ENCODE measurements at regions not wholly inside any gene's neighbourhood (a gene's known extent, or its start where the extent isn't known, plus 50 kb on each side); places are given as distances from the start of the nearest gene placed in this dataset.

- Histone ChIP-seq H3K4me2 (ENCODE audit: insufficient read depth, low read length) (no peak overlapping the region), H3K36me3 (ENCODE audit: insufficient read depth, low read length) (no peaks in the 10 kb centered on the region), H3K4me3 (ENCODE audit: low read depth in 1 of 2, low read length in 2 of 2) (no peak overlapping the region), H3K9me3 (ENCODE audit: insufficient read depth, low read length, severe bottlenecking) (no peaks in the 10 kb centered on the region), H3K27me3 (ENCODE audit: insufficient read depth, low read length, poor library complexity) (no peaks in the 10 kb centered on the region), H3K27ac (ENCODE audit: low read length) (no peak overlapping the region), H3K4me1 (ENCODE audit: insufficient read depth, low read length) (no peaks in the 10 kb centered on the region), H2AFZ (ENCODE audit: low read depth, low read length) (no peak overlapping the region), H4K20me1 (ENCODE audit: insufficient read depth, low read length) (no peaks in the 10 kb centered on the region), H3K79me2 (ENCODE audit: insufficient read depth, low read length) (no peaks in the 10 kb centered on the region), H3K9ac (ENCODE audit: low read depth, low read length) (no peak overlapping the region)
- ATAC-seq (ENCODE audit: insufficient read depth, low read depth) = no peak
- no peak for DNase-seq
- no peak for TF ChIP-seq EZH2 (IDR thresholded peaks at IDR 0.05; ENCODE audit: borderline replicate concordance, low read depth, low read length, severe bottlenecking)
- TF ChIP-seq CTCF (IDR thresholded peaks at IDR 0.05; ENCODE audit: borderline replicate concordance, extremely low read depth, low read length, poor library complexity, severe bottlenecking) = no peak
These were observed 417.9 kb downstream of the SLCO4C1 start for GRCh38 chr5:101878190-101878589.

GRCh38 chr5:101877451-101877850, 418.6 kb downstream of the SLCO4C1 start:
- Histone ChIP-seq H3K27ac (ENCODE audit: low read length) (no peak overlapping the region), H3K79me2 (ENCODE audit: insufficient read depth, low read length) (no peaks in the 10 kb centered on the region), H3K4me3 (ENCODE audit: low read depth in 1 of 2, low read length in 2 of 2) (no peak overlapping the region), H3K4me2 (ENCODE audit: insufficient read depth, low read length) (no peak overlapping the region), H4K20me1 (ENCODE audit: insufficient read depth, low read length) (no peaks in the 10 kb centered on the region), H3K9me3 (ENCODE audit: insufficient read depth, low read length, severe bottlenecking) (no peaks in the 10 kb centered on the region), H3K4me1 (ENCODE audit: insufficient read depth, low read length) (no peaks in the 10 kb centered on the region), H3K9ac (ENCODE audit: low read depth, low read length) (no peak overlapping the region), H3K27me3 (ENCODE audit: insufficient read depth, low read length, poor library complexity) (no peaks in the 10 kb centered on the region), H2AFZ (ENCODE audit: low read depth, low read length) (no peak overlapping the region), H3K36me3 (ENCODE audit: insufficient read depth, low read length) (no peaks in the 10 kb centered on the region)
- DNase-seq (no peak), ATAC-seq (ENCODE audit: insufficient read depth, low read depth) (no peak)
- TF ChIP-seq CTCF (IDR thresholded peaks at IDR 0.05; ENCODE audit: borderline replicate concordance, extremely low read depth, low read length, poor library complexity, severe bottlenecking) (no peak), EZH2 (IDR thresholded peaks at IDR 0.05; ENCODE audit: borderline replicate concordance, low read depth, low read length, severe bottlenecking) (no peak)

GRCh38 chr5:101866473-101866872, 429.6 kb downstream of the SLCO4C1 start:
- TF ChIP-seq CTCF (IDR thresholded peaks at IDR 0.05; ENCODE audit: borderline replicate concordance, extremely low read depth, low read length, poor library complexity, severe bottlenecking) = no peak
- no peak for TF ChIP-seq EZH2 (IDR thresholded peaks at IDR 0.05; ENCODE audit: borderline replicate concordance, low read depth, low read length, severe bottlenecking)

GRCh38 chr5:101860563-101860962, 435.5 kb downstream of the SLCO4C1 start:
- H4K20me1 ChIP-seq (ENCODE audit: insufficient read depth, low read length) = no peaks in the 10 kb centered on the region
- TF ChIP-seq EZH2 (IDR thresholded peaks at IDR 0.05; ENCODE audit: borderline replicate concordance, low read depth, low read length, severe bottlenecking) (no peak), CTCF (IDR thresholded peaks at IDR 0.05; ENCODE audit: borderline replicate concordance, extremely low read depth, low read length, poor library complexity, severe bottlenecking) (no peak)
- H3K27ac ChIP-seq (ENCODE audit: low read length) = no peak overlapping the region
- H3K4me2 ChIP-seq (ENCODE audit: insufficient read depth, low read length) = no peak overlapping the region
- no peak overlapping the region for H2AFZ ChIP-seq (ENCODE audit: low read depth, low read length)
- H3K4me1 ChIP-seq (ENCODE audit: insufficient read depth, low read length) = no peaks in the 10 kb centered on the region
- H3K9me3 ChIP-seq (ENCODE audit: insufficient read depth, low read length, severe bottlenecking) = no peaks in the 10 kb centered on the region
- H3K9ac ChIP-seq (ENCODE audit: low read depth, low read length) = no peak overlapping the region
- no peaks in the 10 kb centered on the region for H3K36me3 ChIP-seq (ENCODE audit: insufficient read depth, low read length)
- no peak overlapping the region for H3K4me3 ChIP-seq (ENCODE audit: low read depth in 1 of 2, low read length in 2 of 2)
- H3K79me2 ChIP-seq (ENCODE audit: insufficient read depth, low read length) = no peaks in the 10 kb centered on the region
- ATAC-seq (ENCODE audit: insufficient read depth, low read depth) (no peak), DNase-seq (no peak)
- no peaks in the 10 kb centered on the region for H3K27me3 ChIP-seq (ENCODE audit: insufficient read depth, low read length, poor library complexity)

More at GRCh38 chr5:101866473-101866872, 429.6 kb downstream of the SLCO4C1 start:
- no peaks in the 10 kb centered on the region for H3K36me3 ChIP-seq (ENCODE audit: insufficient read depth, low read length)
- H3K79me2 ChIP-seq (ENCODE audit: insufficient read depth, low read length) = no peaks in the 10 kb centered on the region
- no peak overlapping the region for H2AFZ ChIP-seq (ENCODE audit: low read depth, low read length)
- H3K9ac ChIP-seq (ENCODE audit: low read depth, low read length) = no peak overlapping the region
- H3K27ac ChIP-seq (ENCODE audit: low read length) = no peak overlapping the region
- no peaks in the 10 kb centered on the region for H3K9me3 ChIP-seq (ENCODE audit: insufficient read depth, low read length, severe bottlenecking)
- no peaks in the 10 kb centered on the region for H3K4me1 ChIP-seq (ENCODE audit: insufficient read depth, low read length)
- no peak overlapping the region for H3K4me3 ChIP-seq (ENCODE audit: low read depth in 1 of 2, low read length in 2 of 2)
- no peak for DNase-seq
- no peak overlapping the region for H3K4me2 ChIP-seq (ENCODE audit: insufficient read depth, low read length)
- no peaks in the 10 kb centered on the region for H3K27me3 ChIP-seq (ENCODE audit: insufficient read depth, low read length, poor library complexity)
- no peak for ATAC-seq (ENCODE audit: insufficient read depth, low read depth)
- H4K20me1 ChIP-seq (ENCODE audit: insufficient read depth, low read length) = no peaks in the 10 kb centered on the region

Measured in DND-41 (cell line).